ENCODE measurements at regions not wholly inside any gene's neighbourhood (a gene's known extent, or its start where the extent isn't known, plus 50 kb on each side); places are given as distances from the start of the nearest gene placed in this dataset.

GRCh38 chr7:3168370-3168769, 124.7 kb upstream of the CARD11 start:
- TF ChIP-seq CTCF (IDR thresholded peaks at IDR 0.05) = no peak
- no peak for TF ChIP-seq POLR2A (IDR thresholded peaks at IDR 0.05)
- TF ChIP-seq POLR2AphosphoS5 (IDR thresholded peaks at IDR 0.05) = no peak
